Heart right ventricle (tissue), 16 donors: ENCODE measurements at regions not wholly inside any gene's neighbourhood (a gene's known extent, or its start where the extent isn't known, plus 50 kb on each side); places are given as distances from the start of the nearest gene placed in this dataset.
"Not testable (repeated sequence)": the region's sequence is repeated elsewhere in the genome, so short reads cannot be mapped to it uniquely, and the experiment has no call there.

Experiments used
- ATAC-seq, 8 donors: fragments of 200-7000 bp; cut with Tn5 transposase; one replicate each; pipeline ENCODE4 v1.9.1; 2020; ENCODE audit warnings: mild to moderate bottlenecking in 8 of 8, moderate library complexity in 8 of 8, moderate number of reproducible peaks in 1 of 8
- DNase-seq, 2 donors: peaks; one replicate each; pipeline ENCODE4 v3.0.0-alpha.2; 2020
- H3K27ac ChIP-seq, 10 donors: fragments of 200-600 bp; sonication (generic) in 2 of 10; one replicate each; pipeline versions ENCODE4 v1.5.0 to v1.8.0; 2020 to 2022; ENCODE audit warnings: mild to moderate bottlenecking in 3 of 10
- H3K27me3 ChIP-seq, 7 donors: fragments of 200-600 bp; one replicate each; pipeline ENCODE4 v1.8.0; 2021 to 2022; ENCODE audit warnings: mild to moderate bottlenecking in 2 of 7
- H3K36me3 ChIP-seq, 9 donors: fragments of 200-600 bp; sonication (generic) in 1 of 9; one replicate each; pipeline versions ENCODE4 v1.5.0 to v1.8.0; 2020 to 2022; ENCODE audit warnings: mild to moderate bottlenecking in 2 of 9
- H3K4me1 ChIP-seq, 9 donors: fragments of 200-600 bp; sonication (generic) in 1 of 9; one replicate each; pipeline versions ENCODE4 v1.5.0 to v1.8.0; 2020 to 2022; ENCODE audit warnings: mild to moderate bottlenecking in 4 of 9
- H3K4me3 ChIP-seq, 10 donors: fragments of 200-600 bp; sonication (generic) in 2 of 10; one replicate each; pipeline versions ENCODE4 v1.5.0 to v1.8.0; 2020 to 2022; ENCODE audit warnings: mild to moderate bottlenecking in 7 of 10, moderate library complexity in 2 of 10
- H3K9me3 ChIP-seq, 11 donors: fragments of 200-600 bp in 10 of 11; sonication (generic) in 2 of 11; one replicate each; pipeline versions ENCODE4 v1.5.0 to v1.8.0; 2013 to 2022; ENCODE audit warnings: mild to moderate bottlenecking in 2 of 11, control low read depth in 1 of 11, moderate library complexity in 1 of 11
- CTCF ChIP-seq, 9 donors: fragments of 200-600 bp; sonication (generic) in 2 of 9; IDR thresholded peaks; one replicate each; pipeline versions ENCODE4 v1.5.0 to v1.8.0; 2021 to 2022; ENCODE audit warnings: antibody characterized with exemption in 9 of 9, mild to moderate bottlenecking in 5 of 9, moderate library complexity in 1 of 9
- WGBS, 2 donors: extraction: QIAGEN DNeasy Blood & Tissue Kit; methylation state at CpG; one replicate each; pipeline ENCODE4 v1.1.7; 2013; ENCODE audit warnings: inconsistent platforms in 1 of 2; 5-methylcytosine and 5-hydroxymethylcytosine counted together
- intact Hi-C, 10 donors: fragments of 100-400 bp; cut with DNase I; formaldehyde crosslinking; loops; one replicate each; pipeline versions ENCODE4 v1.11.1 to v1.14.2; 2022
- donor health status: Arrhythmogenic right ventricular cardiomyopathy.
- donor health status: ischemic (EF 13 %, LVEDD 7.1; RV severe dilation, severe dysfunction).
- donor health status: healthy with polysubstance abuse.
- donor health status: DM: no; HTN: yes; CAD: no.
- donor health status: DM: no; HTN: no; CAD: no.
- donor health status: ischemic (EF 25% LVEDD 6.9; RV normal size, moderate dysfunction).
- donor health status: ischemic (EF 25% LVEDD 5.7; RV mildly dilated, moderate dysfunction).
- donor health status: healthy.
- donor health status: DM: yes; HTN: yes; CAD: no.
- donor health status: Ischemic cardiomyopathy.
- donor health status: ischemic (EF 35%, LVEDD 5.7; RV mildly dilated, moderate dysfunction).
- donor health status: nonischemic (EF 11% LVEDD 7.7; RV severe dilation, severe dysfunction).
- donor health status: DM: yes; HTN: yes; CAD: no.
- donor health status: PGD.
- donor health status: ischemic (EF 29% LVEDD 5.4; RV normal size, mild dysfunction).
- donor health status: nonischemic (EF 23%, LVEDD 6.1; RV moderate dilation, normal function).

- Histone ChIP-seq H3K9me3 (peaks cover 0 to 12% (median 0%) of the 10 kb centered on the region in 11 donors), H3K36me3 (no peaks in the 10 kb centered on the region), H3K4me1 (no peaks in the 10 kb centered on the region), H3K4me3 (no peak overlapping the region), H3K27ac (no peak overlapping the region), H3K27me3 (no peaks in the 10 kb centered on the region)
- no peak for TF ChIP-seq CTCF (IDR thresholded peaks at IDR 0.05)
- DNase-seq (no peak), ATAC-seq (no peak)
- 89 to 92% methylated on average over 1 of the region's 1 CpG for WGBS, 2 donors
- intact Hi-C loops = no loop called here
Observed at GRCh38 chr14:40684328-40684727, 922.3 kb upstream of the LRFN5 start.

- no peak for DNase-seq
- Histone ChIP-seq H3K9me3 (peaks cover 0 to 16% (median 0%) of the 10 kb centered on the region in 11 donors), H3K36me3 (no peaks in the 10 kb centered on the region), H3K27ac (no peak overlapping the region), H3K4me1 (no peaks in the 10 kb centered on the region), H3K4me3 (no peak overlapping the region), H3K27me3 (no peaks in the 10 kb centered on the region)
- WGBS, 2 donors = 81 to 84% methylated on average over 3 of the region's 3 CpGs
- TF ChIP-seq CTCF (IDR thresholded peaks at IDR 0.05) = no peak
- intact Hi-C loops = no loop called here
- ATAC-seq = no peak
Observed at GRCh38 chr14:40682131-40682913, 924.4 kb upstream of the LRFN5 start.

- Histone ChIP-seq H3K9me3 (peaks cover 0 to 25% (median 0%) of the 10 kb centered on the region in 11 donors), H3K27ac (no peak overlapping the region), H3K36me3 (no peaks in the 10 kb centered on the region), H3K27me3 (no peaks in the 10 kb centered on the region), H3K4me3 (no peak overlapping the region), H3K4me1 (no peaks in the 10 kb centered on the region)
- no peak for ATAC-seq
- WGBS, 2 donors = 79 to 84% methylated on average over 1 of the region's 1 CpG
- DNase-seq = no peak
- intact Hi-C loops = no loop called here
- no peak for TF ChIP-seq CTCF (IDR thresholded peaks at IDR 0.05)
Observed at GRCh38 chr14:40679256-40679655, 927.4 kb upstream of the LRFN5 start.

- ATAC-seq, H3K27me3 ChIP-seq, H3K4me3 ChIP-seq, DNase-seq, H3K36me3 ChIP-seq, intact Hi-C loops, H3K27ac ChIP-seq, H3K4me1 ChIP-seq: not testable (repeated sequence)
- H3K9me3 ChIP-seq = peaks cover 0 to 25% (median 0%) of the 10 kb centered on the region in 11 donors
Observed at GRCh38 chr14:40677206-40677605, 929.5 kb upstream of the LRFN5 start.

- Histone ChIP-seq H3K9me3 (peaks cover 0 to 15% (median 0%) of the 10 kb centered on the region in 11 donors), H3K4me3 (no peak overlapping the region), H3K27me3 (no peaks in the 10 kb centered on the region), H3K36me3 (no peaks in the 10 kb centered on the region), H3K27ac (no peak overlapping the region), H3K4me1 (no peaks in the 10 kb centered on the region)
- 67 to 82% methylated on average over 1 of the region's 1 CpG for WGBS, 2 donors
- DNase-seq (no peak), ATAC-seq (no peak)
- TF ChIP-seq CTCF (IDR thresholded peaks at IDR 0.05) = no peak
- intact Hi-C loops = no loop called here
Observed at GRCh38 chr14:40674502-40674901, 932.2 kb upstream of the LRFN5 start.
